Fibroblast of lung (primary cell): ENCODE measurements at regions not wholly inside any gene's neighbourhood (a gene's known extent, or its start where the extent isn't known, plus 50 kb on each side); places are given as distances from the start of the nearest gene placed in this dataset.

ENCODE experiments used
- CTCF ChIP-seq, 2 donors: IDR thresholded peaks in 1 of 2; conservative IDR thresholded peaks in 1 of 2; 1 replicate in 1 of 2; 2 replicates in 1 of 2; pipeline ENCODE4 v1.5.1; 2011 to 2012; ENCODE audit warnings: low read length in 2 of 2, control low read depth in 1 of 2, inconsistent platforms in 1 of 2, low read depth in 1 of 2, mild to moderate bottlenecking in 1 of 2
- EZH2 ChIP-seq: IDR thresholded peaks from 2 replicates; pipeline ENCODE4 v1.5.1; 2012; ENCODE audit warnings: low read length, control low read depth, mild to moderate bottlenecking; ENCODE audit errors: missing control alignments

DNA sequence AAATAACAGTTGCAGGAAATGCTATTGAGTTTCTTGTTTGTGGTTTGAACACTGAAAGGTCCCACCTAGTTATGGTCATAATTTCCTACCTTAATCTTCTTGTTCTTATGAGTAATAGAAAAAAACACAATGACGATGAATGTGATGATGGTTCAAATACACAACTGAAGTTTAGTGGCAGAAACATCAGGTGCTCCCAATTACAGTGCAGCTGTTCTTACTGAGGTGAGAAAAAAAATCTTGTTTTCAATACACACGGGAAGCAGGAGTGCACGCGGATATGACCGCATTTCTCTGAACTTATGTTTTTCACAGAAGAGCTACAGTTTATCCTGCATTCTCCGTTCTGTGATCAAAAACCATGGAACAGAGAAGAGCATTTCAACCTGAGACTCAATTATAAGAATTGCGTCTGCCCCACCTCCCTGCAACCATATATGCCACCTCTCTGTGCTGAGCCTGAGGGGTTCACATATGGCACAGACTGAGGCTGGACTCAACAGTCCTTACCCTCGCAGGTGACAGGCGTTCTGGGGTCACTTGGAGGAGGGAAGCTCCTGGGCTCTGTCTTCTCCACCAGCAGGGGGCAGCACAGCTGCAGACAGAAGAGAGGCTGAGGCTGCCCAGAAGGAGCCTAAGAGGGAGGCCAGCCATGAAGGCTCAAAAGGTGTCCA, 99.7 kb upstream of the IGLL5 start:
- TF ChIP-seq CTCF (conservative IDR thresholded peaks at IDR 0.05 in 1 of 2, IDR thresholded peaks at IDR 0.05 in 1 of 2; ENCODE audit: low read depth in 1 of 2, low read length in 2 of 2): peak; percentile 53 to 87
- TF ChIP-seq EZH2: no peak
